GM12874 (cell line): ENCODE measurements at regions not wholly inside any gene's neighbourhood (a gene's known extent, or its start where the extent isn't known, plus 50 kb on each side); places are given as distances from the start of the nearest gene placed in this dataset.

Source experiments
- CTCF ChIP-seq: IDR thresholded peaks from 2 replicates; pipeline ENCODE4 v1.5.1; 2011; ENCODE audit warnings: low read depth, mild to moderate bottlenecking, control low read depth, low read length, moderate library complexity; ENCODE audit not compliant: insufficient read depth

GRCh38 chr14:46087604-46088003 is 564.0 kb downstream of the RPL10L start:
- no peak for TF ChIP-seq CTCF

GRCh38 chr14:46074061-46074460 is 577.5 kb downstream of the RPL10L start:
- no peak for TF ChIP-seq CTCF

- TF ChIP-seq CTCF = no peak
Observed at GRCh38 chr14:46063872-46064271, 587.7 kb downstream of the RPL10L start.

- TF ChIP-seq CTCF = no peak
Observed at GRCh38 chr14:46058964-46059563, 592.5 kb downstream of the RPL10L start.

GRCh38 chr14:46057799-46058198 is 593.8 kb downstream of the RPL10L start:
- no peak for TF ChIP-seq CTCF

GRCh38 chr14:46054526-46054925 is 597.1 kb downstream of the RPL10L start:
- TF ChIP-seq CTCF = no peak

- no peak for TF ChIP-seq CTCF
Observed at GRCh38 chr14:46053221-46053620, 598.4 kb downstream of the RPL10L start.
